ENCODE measurements at regions not wholly inside any gene's neighbourhood (a gene's known extent, or its start where the extent isn't known, plus 50 kb on each side); places are given as distances from the start of the nearest gene placed in this dataset.

DNA sequence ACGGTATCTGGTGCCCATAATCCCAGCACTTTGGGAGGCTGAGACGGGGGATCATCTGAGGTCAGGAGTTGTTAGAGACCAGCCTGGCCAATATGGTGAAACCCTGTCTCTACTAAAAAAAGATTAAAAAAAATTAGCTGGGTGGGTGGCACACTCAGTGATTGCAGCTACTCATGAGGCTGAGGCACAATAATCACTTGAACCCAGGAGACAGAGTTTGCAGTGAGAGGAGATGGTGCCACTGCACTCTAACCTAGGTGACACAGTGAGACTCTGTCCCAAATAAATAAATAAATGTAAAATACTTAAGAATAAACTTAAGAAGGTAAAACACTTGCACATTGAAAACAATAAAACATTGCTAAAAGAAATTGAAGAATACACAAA is 90.4 kb downstream of the ZNF280B start:
- no peak for TF ChIP-seq EGR1 (IDR thresholded peaks at IDR 0.05)
- TF ChIP-seq TEAD4 (IDR thresholded peaks at IDR 0.05): no peak
- no peak for TF ChIP-seq CEBPB (IDR thresholded peaks at IDR 0.05)
- TF ChIP-seq YY1 (IDR thresholded peaks at IDR 0.05; ENCODE audit: low read depth): no peak
- no peak for TF ChIP-seq CREB1 (IDR thresholded peaks at IDR 0.05; ENCODE audit: low read depth)
- TF ChIP-seq, protein P1, sequence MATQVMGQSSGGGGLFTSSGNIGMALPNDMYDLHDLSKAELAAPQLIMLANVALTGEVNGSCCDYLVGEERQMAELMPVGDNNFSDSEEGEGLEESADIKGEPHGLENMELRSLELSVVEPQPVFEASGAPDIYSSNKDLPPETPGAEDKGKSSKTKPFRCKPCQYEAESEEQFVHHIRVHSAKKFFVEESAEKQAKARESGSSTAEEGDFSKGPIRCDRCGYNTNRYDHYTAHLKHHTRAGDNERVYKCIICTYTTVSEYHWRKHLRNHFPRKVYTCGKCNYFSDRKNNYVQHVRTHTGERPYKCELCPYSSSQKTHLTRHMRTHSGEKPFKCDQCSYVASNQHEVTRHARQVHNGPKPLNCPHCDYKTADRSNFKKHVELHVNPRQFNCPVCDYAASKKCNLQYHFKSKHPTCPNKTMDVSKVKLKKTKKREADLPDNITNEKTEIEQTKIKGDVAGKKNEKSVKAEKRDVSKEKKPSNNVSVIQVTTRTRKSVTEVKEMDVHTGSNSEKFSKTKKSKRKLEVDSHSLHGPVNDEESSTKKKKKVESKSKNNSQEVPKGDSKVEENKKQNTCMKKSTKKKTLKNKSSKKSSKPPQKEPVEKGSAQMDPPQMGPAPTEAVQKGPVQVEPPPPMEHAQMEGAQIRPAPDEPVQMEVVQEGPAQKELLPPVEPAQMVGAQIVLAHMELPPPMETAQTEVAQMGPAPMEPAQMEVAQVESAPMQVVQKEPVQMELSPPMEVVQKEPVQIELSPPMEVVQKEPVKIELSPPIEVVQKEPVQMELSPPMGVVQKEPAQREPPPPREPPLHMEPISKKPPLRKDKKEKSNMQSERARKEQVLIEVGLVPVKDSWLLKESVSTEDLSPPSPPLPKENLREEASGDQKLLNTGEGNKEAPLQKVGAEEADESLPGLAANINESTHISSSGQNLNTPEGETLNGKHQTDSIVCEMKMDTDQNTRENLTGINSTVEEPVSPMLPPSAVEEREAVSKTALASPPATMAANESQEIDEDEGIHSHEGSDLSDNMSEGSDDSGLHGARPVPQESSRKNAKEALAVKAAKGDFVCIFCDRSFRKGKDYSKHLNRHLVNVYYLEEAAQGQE (IDR thresholded peaks at IDR 0.05; ENCODE audit: low read depth): no peak
- no peak for TF ChIP-seq RAD21 (IDR thresholded peaks at IDR 0.05; ENCODE audit: low read depth)
- TF ChIP-seq EP300 (IDR thresholded peaks at IDR 0.05; ENCODE audit: borderline replicate concordance): no peak
- no peak for TF ChIP-seq FOXM1 (IDR thresholded peaks at IDR 0.05; ENCODE audit: borderline replicate concordance, low read depth)
